DMS114 treated with DMSO at 0.1 percent for 48 hours (cell line): ENCODE measurements at regions not wholly inside any gene's neighbourhood (a gene's known extent, or its start where the extent isn't known, plus 50 kb on each side); places are given as distances from the start of the nearest gene placed in this dataset.

ENCODE experiments used
- DNase-seq: peaks from one replicate; lab custom pipeline; 2025; ENCODE audit not compliant: unreplicated experiment; lab: John Stamatoyannopoulos, UW

DNA sequence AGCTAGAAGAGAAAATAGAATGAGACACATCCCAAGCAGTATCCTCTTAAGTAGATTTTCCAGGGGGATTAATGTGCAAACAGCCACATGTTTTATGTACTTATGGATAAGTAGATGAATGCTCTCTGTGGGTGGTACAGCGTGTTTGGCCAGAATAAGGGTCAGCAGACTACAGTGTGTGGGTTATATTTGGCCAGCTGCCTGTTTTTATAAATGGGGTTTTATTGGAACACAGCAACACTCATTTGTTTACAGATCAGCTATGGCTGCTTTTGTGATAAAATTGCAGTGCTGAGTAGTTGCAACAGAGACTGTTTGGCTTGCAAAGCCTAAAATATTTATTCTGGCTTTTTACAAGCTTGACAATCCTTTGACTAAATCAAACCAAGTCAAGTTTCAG, 780.2 kb upstream of the SEL1L start:
- DNase-seq, result no peak

DNA sequence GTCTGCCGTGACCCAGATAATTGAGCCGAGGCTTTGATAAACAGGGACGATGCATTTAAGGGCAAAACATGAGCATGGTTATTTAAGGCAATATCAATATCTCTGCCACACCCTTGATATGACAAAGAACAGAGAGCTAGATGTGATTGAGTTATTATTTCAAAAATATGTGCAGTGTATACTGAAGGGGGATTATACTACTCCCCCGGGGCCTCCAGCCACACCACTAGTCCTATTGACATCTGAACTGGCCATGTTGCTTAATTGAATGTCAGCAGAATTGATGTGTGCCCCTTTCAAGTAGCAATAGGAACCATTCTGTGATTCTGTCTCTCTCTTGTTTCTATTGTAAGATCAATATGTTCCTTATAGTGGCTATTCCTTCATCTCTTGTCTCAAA, 794.8 kb upstream of the SEL1L start:
- DNase-seq, result no peak

DNA sequence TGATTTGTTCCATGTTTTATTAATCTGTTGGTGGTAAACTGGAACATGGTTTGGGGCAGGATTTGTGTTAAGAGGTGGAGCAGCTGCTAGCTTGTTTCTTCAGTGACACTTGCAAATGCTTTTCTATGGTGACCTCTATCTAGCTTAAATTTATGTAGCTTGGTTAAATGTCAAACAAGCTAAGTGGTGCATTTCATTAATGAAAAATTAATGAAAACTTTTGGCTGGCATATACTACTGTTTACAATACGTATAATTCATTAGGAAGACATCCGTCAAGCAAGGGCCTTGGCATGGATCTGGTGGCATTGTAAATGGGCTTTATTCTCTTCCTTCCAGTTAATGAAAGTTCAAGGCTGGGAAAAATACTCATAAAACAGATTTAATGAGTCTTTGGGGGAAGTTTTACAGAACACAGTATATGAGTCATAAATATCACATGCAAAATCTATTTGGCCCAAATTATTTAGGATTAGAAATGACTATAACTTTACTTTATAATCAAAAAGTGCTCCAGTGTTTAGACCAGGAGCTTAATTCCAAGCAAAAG, 807.7 kb upstream of the SEL1L start:
- DNase-seq, result no peak

DNA sequence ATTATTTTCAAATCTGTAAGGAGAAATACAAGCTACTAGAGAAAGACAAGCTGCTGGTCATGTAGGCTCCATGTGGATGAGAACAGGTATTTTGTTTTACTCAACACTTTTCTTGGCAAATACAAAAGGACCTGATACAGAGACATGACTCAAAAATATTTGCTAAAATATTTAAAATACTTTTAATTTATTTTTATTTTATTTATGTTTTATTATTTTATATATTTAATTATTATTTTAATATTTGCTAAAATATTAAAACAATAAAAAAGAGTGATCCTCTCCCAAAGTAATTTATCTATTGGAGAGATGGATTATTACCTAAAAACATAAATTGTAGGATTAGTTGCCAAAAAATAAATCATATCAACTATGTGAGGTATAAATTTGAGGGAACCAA, 808.9 kb upstream of the SEL1L start:
- DNase-seq, result no peak

DNA sequence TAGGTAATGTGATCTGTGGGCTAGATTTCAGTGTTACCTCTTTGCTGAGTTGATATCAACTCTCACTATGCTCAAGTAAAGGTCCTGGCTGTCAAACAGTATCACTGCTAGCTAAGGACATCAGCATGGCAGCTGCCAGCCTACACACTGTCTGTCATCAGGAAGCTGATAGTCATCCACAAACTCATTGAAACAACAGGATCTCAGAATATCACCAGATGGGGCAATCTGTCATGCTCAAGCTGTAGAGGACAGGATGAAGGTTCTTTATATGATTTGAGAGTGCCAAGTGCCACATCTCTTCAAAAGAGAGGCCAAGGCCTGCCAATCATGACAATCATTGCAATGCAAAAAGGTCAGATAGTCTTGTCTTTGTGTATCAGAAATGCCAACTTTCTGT, 811.5 kb upstream of the SEL1L start:
- DNase-seq, result no peak

- DNase-seq, result no peak
Measured at GRCh38 chr14:82354126-82354525, 820.5 kb upstream of the SEL1L start.

DNA sequence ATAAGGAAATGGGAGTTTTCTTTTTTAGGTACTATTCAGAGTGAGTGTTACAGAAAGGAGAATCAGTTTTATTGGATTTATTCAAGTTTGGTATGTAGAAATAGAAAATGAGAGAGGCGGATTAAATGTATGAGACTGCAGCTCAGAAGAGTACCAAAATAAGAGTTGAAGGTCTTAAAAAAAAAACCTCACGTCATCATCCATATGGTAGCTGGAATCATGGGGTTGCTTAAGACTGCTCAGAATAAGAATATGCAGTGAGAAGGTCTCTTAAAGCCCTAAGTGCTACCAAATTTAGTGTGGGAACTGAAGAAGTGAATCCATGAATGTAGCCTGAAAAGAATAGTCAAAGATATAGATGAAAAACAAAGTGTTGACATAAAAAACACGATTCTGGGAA, 825.5 kb upstream of the SEL1L start:
- no peak for DNase-seq

GRCh38 chr14:82362452-82362851, 828.8 kb upstream of the SEL1L start:
- no peak for DNase-seq

DNA sequence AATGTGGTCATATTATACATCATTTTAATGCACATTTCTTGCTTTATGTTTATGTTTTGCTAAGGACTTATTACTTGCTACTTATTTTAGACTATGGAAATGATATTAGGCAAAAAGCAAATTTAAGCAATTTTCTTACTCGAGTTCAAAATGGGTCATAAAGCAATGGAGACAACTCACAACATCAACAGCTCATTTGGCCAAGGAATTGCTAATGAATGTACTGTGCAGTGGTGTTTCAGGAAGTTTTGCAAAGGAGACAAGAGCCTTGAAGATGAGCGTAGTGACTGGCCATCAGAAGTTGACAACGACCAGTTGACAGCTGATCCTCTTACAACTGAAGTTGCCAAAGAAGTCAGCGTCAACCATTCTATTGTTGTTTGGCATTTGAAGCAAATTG, 831.8 kb upstream of the SEL1L start:
- DNase-seq, result no peak

DNA sequence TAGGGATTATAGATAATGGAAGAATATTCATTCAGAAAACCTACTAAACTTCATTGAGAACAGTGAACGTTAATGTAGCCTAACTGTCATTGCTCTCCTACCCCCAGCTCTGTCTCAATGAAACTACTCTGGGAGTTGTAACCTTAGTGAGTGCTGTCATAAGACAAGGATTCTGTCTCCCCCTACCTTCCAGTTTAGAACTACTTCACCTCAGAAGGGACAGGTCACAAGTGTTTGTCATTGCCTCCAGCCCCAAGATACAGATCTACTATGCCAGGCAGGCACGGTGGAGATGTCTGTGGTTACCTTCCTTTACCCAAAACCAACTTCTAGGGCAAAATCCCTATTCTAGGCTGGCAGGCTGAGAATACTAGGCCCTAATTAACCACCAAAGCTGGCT, 833.1 kb upstream of the SEL1L start:
- DNase-seq, result no peak

DNA sequence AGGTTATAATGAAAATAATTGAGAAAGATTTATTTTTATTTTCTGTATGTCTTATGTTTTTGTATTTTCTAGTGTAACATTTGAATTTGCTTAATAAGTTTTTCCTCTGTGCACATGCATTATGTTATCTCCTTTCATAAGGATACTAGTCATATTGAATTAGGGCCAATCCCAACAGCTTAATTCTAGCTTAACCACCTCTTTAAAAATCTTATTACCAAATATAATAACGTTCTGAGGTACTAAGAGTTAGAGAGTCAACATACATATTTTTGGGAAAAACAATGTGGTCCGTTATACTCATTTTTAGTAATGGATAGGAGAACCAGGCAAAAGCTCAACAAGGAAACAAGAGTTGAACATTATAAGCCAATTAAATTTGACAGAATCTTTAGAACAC, 845.6 kb upstream of the SEL1L start:
- no peak for DNase-seq

DNA sequence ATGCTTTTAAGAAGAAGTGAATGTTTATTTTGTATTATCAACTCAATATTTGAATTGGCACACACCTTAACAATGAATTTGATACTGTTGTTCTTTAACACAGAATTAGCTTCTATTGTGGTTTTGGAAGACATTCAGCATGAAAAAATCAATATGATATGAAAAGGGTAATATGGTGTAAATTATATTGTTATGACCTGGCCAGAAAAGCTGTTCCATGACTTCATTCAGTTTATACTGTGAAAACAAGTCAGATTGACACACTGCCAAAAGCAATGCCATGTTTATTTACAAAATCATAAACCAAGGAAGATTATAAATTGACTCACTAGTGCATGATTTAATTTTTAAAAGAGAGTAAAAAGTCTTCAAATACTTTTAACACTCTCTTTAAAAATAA, 851.4 kb upstream of the SEL1L start:
- DNase-seq, result no peak

GRCh38 chr14:82387699-82388098, 854.0 kb upstream of the SEL1L start:
- no peak for DNase-seq

- DNase-seq, result no peak
Measured at GRCh38 chr14:82388488-82388887, 854.8 kb upstream of the SEL1L start.

- no peak for DNase-seq
Measured at GRCh38 chr14:82390586-82390985, 856.9 kb upstream of the SEL1L start.

GRCh38 chr14:82394916-82395315, 861.3 kb upstream of the SEL1L start:
- no peak for DNase-seq

DNA sequence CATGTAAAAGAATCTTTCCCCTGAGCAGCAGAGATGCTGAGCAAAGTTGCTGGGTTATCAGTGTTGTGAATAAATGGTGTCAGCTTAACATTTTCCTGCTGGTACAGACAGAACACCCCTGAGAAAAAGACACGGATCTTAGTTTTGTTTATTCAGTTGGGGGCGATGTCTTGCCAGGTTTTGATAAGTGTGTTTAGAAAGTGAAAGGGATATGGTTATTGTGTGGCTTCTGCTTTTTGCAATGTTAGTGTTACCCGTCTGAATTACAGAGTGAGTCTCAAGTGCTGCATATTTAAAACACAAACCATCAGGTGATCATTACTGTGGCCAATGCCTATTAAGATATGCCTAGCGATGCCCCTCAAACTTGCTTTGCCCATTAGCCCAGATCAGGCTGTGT, 864.6 kb upstream of the SEL1L start:
- no peak for DNase-seq

GRCh38 chr14:82403987-82404386, 870.3 kb upstream of the SEL1L start:
- DNase-seq, result no peak

- no peak for DNase-seq
Measured at GRCh38 chr14:82410064-82410463, 876.4 kb upstream of the SEL1L start.

DNA sequence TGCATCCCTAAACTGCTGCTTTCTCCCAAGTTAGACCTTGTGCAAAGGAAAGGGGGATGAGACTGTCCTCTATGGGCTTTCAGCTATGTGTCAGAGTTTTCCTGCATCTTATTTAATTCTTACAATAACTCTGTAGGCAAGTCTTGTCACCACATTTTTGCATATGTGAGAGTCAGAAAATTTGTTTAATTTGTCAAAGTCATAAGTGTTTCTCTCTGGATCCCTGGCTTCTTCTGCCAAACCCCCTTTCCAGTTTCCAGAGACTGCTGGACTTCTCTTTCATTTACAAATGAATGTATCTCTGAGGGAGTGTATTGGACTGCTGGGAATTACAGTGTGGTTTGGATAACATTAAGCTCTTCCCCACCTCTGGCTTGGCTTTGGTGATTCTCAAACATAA, 877.6 kb upstream of the SEL1L start:
- no peak for DNase-seq

DNA sequence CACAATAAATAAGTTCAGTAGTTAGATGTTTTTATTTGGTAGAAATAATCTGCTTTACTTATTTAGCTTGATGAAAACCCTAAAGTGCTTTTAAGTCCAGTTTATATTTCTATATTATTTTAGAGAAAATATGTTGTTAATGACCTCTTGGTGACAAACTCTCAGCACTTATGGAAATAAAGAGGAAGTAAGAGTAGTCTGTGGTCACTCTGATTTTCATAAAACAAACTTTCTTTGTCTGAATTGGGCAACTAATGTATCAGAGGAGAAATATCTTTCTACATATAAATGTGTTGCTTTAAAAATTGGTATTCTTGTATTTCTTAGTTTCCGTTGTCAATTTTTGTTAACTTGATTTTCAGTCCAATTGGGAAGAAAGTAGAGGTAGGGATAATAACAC, 878.9 kb upstream of the SEL1L start:
- no peak for DNase-seq

DNA sequence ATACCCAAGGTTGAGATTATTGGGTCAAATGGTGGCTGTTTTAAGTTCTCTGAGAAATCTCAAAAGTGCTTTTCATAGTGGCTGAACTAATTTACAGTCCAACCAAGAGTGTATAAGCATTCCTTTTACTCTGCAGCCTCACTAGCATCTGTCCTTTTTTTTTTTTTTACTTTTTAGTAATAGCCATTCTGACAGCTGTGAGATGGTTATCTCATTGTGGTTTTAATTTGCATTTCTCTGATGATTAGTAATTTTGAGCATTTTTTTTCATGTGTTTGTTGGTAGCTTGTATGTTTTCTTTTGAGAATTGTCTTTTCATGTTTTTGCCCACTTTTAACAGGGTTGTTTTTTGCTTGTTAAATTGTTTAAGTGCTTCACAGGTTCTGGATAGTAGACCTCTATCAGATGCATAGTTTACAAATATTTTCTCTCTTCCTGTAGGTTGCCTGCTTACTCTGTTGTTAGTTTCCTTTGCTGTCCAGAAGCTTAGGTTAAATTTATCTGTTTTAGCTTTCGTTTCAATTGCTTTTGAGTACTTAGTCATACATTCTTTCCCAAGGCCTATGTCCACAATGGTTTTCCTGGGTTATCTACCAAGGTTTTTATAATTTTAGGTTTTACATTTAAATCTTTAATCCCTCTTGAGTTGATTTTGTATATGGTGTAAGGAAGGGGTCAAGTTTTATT, 881.3 kb upstream of the SEL1L start:
- DNase-seq, result no peak

GRCh38 chr14:82419933-82420332, 886.3 kb upstream of the SEL1L start:
- DNase-seq, result no peak
